Glomerular visceral epithelial cell (primary cell): ENCODE measurements at regions not wholly inside any gene's neighbourhood (a gene's known extent, or its start where the extent isn't known, plus 50 kb on each side); places are given as distances from the start of the nearest gene placed in this dataset.

ENCODE experiments used
- DNase-seq: peaks from one replicate; pipeline ENCODE4 v3.0.0-alpha.2; 2016; ENCODE audit errors: extremely low spot score

DNA sequence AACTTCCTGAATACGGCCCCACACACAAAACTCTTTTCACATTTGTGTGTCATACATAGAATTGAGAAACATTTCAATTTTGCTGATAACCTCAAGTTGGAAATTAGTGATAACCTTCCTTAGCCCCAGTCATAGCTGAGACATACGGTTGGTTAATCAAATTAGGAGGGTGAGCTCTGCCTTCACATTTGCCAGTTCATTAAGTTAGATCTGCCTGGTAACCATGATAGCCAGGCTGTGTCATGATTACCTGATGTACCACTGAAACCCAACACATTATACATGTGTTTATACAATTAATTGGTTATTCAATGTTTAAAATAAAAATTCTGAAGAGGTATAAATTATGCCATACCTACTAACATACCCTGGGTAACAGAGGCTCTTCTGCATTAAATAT, 60.8 kb upstream of the RAB11FIP2 start:
- DNase-seq: no peak

- DNase-seq: no peak
Measured at GRCh38 chr10:118107040-118107439, 60.3 kb upstream of the RAB11FIP2 start.

- peak; percentile 12 for DNase-seq
Measured at GRCh38 chr10:118106426-118106825, 59.7 kb upstream of the RAB11FIP2 start.

GRCh38 chr10:118102121-118102520, 55.4 kb upstream of the RAB11FIP2 start:
- no peak for DNase-seq

DNA sequence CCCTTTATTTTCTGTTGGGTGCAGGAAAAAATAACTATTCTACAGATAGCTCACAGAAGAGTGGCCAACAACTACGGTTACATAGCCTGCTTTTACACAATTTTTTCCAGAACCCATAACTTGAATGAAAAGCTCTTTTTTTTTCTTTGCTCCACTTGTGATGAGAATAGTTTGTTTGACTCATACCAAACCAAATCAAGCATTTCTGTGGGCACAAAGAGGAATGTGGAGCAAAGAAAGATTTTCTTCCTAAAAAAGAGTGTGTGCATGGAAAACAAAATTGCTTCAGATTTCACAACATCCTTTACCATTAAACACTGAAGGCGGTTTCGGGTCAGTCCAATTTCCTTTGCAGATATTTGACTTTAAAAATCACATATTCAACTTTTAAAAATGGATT, 54.8 kb upstream of the RAB11FIP2 start:
- no peak for DNase-seq
